ENCODE measurements at regions not wholly inside any gene's neighbourhood (a gene's known extent, or its start where the extent isn't known, plus 50 kb on each side); places are given as distances from the start of the nearest gene placed in this dataset.
A peak's percentile ranks its signal among the peaks of the same experiment; 100 is the strongest.

DNA sequence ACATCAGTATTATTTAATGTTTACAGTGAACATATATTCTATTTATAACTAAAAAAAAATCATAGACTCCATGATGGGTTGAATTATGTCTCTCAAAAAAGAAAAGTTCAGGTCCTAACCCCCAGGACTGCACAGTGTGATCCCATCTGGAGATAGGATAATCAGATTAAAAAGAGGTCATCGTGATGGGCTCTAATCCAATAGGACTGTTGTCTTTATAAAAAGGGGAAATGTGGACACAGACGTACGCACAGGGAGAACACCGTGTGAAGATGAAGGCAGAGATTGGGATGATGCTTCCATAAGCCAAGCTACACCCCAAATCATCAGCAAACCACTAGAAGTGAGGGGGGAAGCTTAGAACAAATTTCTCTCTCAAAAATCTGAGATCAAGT is 221.4 kb downstream of the SNX18 start:
- Histone ChIP-seq H3K4me3 (ENCODE audit: low read depth in 2 of 2, low read length in 1 of 2) (no peak overlapping the region), H3K9ac (no peak overlapping the region), H3F3A (replicated peaks; ENCODE audit: insufficient read depth) (no peaks in the 10 kb centered on the region), H3K27me3 (ENCODE audit: insufficient read depth) (no peaks in the 10 kb centered on the region), H3K36me3 (replicated peaks in 1 of 2; ENCODE audit: control insufficient read depth in 1 of 2, insufficient read depth in 2 of 2, low read length in 1 of 2) (no peaks in the 10 kb centered on the region), H3K4me2 (no peak overlapping the region), H2AFZ (ENCODE audit: low read depth) (no peak overlapping the region), H3K9me2 (no peaks in the 10 kb centered on the region), H3K4me1 (ENCODE audit: control insufficient read depth in 1 of 2, insufficient read depth in 2 of 2, low read depth in 1 of 2, low read length in 1 of 2) (peaks cover 11 to 14% of the 10 kb centered on the region in 2 experiments; a peak in 2 of 4 replicates), H3K27ac (ENCODE audit: low read depth in 2 of 2, low read length in 1 of 2) (no peak overlapping the region), H3K9me3 (no peaks in the 10 kb centered on the region), H4K20me1 (ENCODE audit: insufficient read depth) (no peaks in the 10 kb centered on the region), H3K79me2 (ENCODE audit: insufficient read depth) (no peaks in the 10 kb centered on the region)
- no peak for DNase-seq
- ChIA-PET CTCF (no interaction called here), POLR2A (no interaction called here)
- 46% methylated on average over 4 of the region's 4 CpGs for WGBS (ENCODE audit: low lambda C conversion rate)
- peak; percentile 75 for TF ChIP-seq GATA2 (CRISPR knock-in tag; IDR thresholded peaks at IDR 0.05)
- peak; percentile 37 for TF ChIP-seq CHD2 (IDR thresholded peaks at IDR 0.05; ENCODE audit: low read length, partially characterized antibody)
- peak in 1 of 2 experiments; percentile 59; a peak in 1 of 4 replicates for TF ChIP-seq EP300 (IDR thresholded peaks at IDR 0.05; ENCODE audit: borderline replicate concordance in 1 of 2, low read depth in 1 of 2, low read length in 1 of 2)
- TF ChIP-seq GABPA (IDR thresholded peaks at IDR 0.05; ENCODE audit: low read depth), result no peak

DNA sequence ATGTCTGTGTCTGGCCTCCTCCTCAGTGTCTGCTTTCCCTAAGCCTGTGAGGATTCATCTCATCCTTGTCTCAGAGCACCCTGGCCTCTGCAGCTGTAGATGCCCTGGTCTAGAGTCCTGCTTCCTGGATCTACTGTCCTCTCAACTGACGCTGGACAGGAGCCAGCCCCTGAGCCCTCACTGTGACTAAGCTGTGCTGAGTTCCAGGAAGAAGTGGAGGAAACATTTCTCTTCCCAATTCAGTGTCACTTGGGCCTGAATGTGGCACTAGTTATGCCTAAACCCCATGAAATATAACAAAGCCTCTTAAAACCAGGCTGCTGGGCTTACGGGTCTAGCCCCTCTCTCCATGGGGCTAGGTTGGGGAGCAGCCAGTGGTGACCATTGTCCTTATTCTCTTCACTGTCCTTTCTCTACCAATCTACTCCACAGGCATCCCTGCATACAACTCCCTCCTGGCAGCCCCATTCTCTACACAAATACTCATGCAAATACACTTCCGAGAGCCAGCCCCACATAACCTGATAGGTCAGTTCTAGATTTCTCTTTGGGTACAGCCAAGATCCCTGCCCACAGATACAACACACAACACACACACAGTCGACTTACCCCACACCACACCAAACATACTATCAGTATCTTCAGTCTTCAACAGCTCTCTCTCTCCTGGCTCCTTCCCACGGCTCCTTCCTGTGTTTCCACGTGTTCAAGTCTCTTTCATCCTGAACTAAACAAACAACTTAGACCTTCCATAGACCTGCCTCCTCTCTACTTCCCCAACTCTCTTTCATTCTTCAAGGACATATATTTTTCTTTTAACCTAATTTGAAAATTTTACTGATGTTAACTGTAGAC is 220.8 kb downstream of the SNX18 start:
- H3K27ac ChIP-seq (ENCODE audit: low read depth in 2 of 2, low read length in 1 of 2), result no peak overlapping the region
- POLR2A ChIA-PET, result no interaction called here

DNA sequence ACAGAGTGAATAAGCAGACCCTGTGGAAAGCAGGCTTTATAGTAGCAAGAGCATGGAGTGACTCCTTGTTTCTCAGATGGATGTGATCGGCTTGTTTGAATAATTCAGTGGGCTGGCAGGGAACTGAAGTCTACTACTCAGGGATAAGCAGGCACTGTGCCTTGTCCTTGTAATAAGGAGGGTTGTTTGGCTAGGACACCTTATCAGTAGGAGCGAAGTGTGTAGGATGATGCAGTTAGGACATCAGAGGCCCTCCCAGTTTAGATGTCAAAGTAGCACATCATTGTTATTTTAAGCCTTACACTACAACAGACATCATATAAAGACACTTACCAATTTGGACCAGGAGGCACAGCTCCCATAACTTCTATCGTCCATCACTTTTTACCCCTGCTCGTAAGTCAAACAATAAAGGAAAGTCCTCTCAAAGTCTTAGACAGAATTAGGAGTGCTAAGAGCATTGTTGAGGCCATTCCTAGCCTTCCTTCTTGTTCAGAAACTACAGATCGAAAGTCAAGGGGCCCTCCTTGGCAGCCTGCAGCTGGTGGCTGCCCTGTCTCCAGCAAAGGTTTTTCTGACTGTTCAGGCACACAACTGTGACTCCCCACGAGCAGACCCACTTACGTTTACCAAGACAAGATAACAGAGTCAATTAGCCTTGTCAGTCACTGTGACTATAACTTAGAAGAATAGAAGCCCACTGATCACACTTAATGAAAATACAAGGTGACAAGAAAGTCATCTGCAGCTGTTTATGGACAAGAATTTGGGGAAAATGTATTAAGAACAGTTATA is 218.6 kb downstream of the SNX18 start:
- ChIA-PET POLR2A (no interaction called here), CTCF (interaction anchor here (0.9 kb wide), 1 partner anchor 53 kb away, joined by 3 read pairs; no protein-coding TSS in a partner anchor)
- no peaks in the 10 kb centered on the region for H3K9me3 ChIP-seq
- no peaks in the 10 kb centered on the region for H3K9me2 ChIP-seq
- H3K27me3 ChIP-seq (ENCODE audit: insufficient read depth), result no peaks in the 10 kb centered on the region
- H3K79me2 ChIP-seq (ENCODE audit: insufficient read depth), result no peaks in the 10 kb centered on the region
- no peaks in the 10 kb centered on the region for H3F3A ChIP-seq (replicated peaks; ENCODE audit: insufficient read depth)
- no peak overlapping the region for H2AFZ ChIP-seq (ENCODE audit: low read depth)
- DNase-seq, result no peak
- no peaks in the 10 kb centered on the region for H3K36me3 ChIP-seq (replicated peaks in 1 of 2; ENCODE audit: control insufficient read depth in 1 of 2, insufficient read depth in 2 of 2, low read length in 1 of 2)
- H3K4me2 ChIP-seq, result no peak overlapping the region
- WGBS (ENCODE audit: low lambda C conversion rate), result 63% methylated on average over 7 of the region's 7 CpGs
- no peak for TF ChIP-seq MEF2A (IDR thresholded peaks at IDR 0.05; ENCODE audit: borderline replicate concordance, low read depth)
- no peaks in the 10 kb centered on the region for H4K20me1 ChIP-seq (ENCODE audit: insufficient read depth)
- no peak overlapping the region for H3K27ac ChIP-seq (ENCODE audit: low read depth in 2 of 2, low read length in 1 of 2)
- H3K4me1 ChIP-seq (ENCODE audit: control insufficient read depth in 1 of 2, insufficient read depth in 2 of 2, low read depth in 1 of 2, low read length in 1 of 2), result peaks cover 0 to 11% of the 10 kb centered on the region in 2 experiments; a peak in 1 of 4 replicates
- H3K4me3 ChIP-seq (ENCODE audit: low read depth in 2 of 2, low read length in 1 of 2), result no peak overlapping the region
- H3K9ac ChIP-seq, result no peak overlapping the region

More for the DNA sequence above, 220.8 kb downstream of the SNX18 start:
- CTCF ChIA-PET, result interaction anchor here (0.7 to 1.1 kb wide), 2 partner anchors 85 to 356 kb away, joined by 3 read pairs; no protein-coding TSS in a partner anchor
- no peak for TF ChIP-seq MXI1 (IDR thresholded peaks at IDR 0.05; ENCODE audit: low read depth, low read length)
- 0 out of 2 replicates have a peak, but pooled peaks have one; percentile 15 for TF ChIP-seq NFIC (IDR thresholded peaks at IDR 0.05; ENCODE audit: borderline replicate concordance)
- Histone ChIP-seq H3K36me3 (replicated peaks in 1 of 2; ENCODE audit: control insufficient read depth in 1 of 2, insufficient read depth in 2 of 2, low read length in 1 of 2) (no peaks in the 10 kb centered on the region), H3K9ac (no peak overlapping the region), H3K9me2 (no peaks in the 10 kb centered on the region), H3K9me3 (no peaks in the 10 kb centered on the region), H4K20me1 (ENCODE audit: insufficient read depth) (no peaks in the 10 kb centered on the region), H3K27me3 (ENCODE audit: insufficient read depth) (no peaks in the 10 kb centered on the region), H3K79me2 (ENCODE audit: insufficient read depth) (no peaks in the 10 kb centered on the region), H2AFZ (ENCODE audit: low read depth) (no peak overlapping the region), H3K4me2 (no peak overlapping the region), H3K4me1 (ENCODE audit: control insufficient read depth in 1 of 2, insufficient read depth in 2 of 2, low read depth in 1 of 2, low read length in 1 of 2) (peaks cover 8 to 11% of the 10 kb centered on the region in 2 experiments; a peak in 2 of 4 replicates), H3K4me3 (ENCODE audit: low read depth in 2 of 2, low read length in 1 of 2) (no peak overlapping the region), H3F3A (replicated peaks; ENCODE audit: insufficient read depth) (no peaks in the 10 kb centered on the region)
- WGBS (ENCODE audit: low lambda C conversion rate), result 48% methylated on average over 6 of the region's 6 CpGs
- DNase-seq, result no peak

Data from SK-N-SH (cell line).